HG02885 (cell line): ENCODE measurements at regions not wholly inside any gene's neighbourhood (a gene's known extent, or its start where the extent isn't known, plus 50 kb on each side); places are given as distances from the start of the nearest gene placed in this dataset.

ENCODE experiments used
- ATAC-seq: cut with Tn5 transposase; IDR thresholded peaks from one replicate; pipeline ENCODE4 v1.9.1; 2021; ENCODE audit warnings: mild to moderate bottlenecking; ENCODE audit not compliant: unreplicated experiment, poor library complexity

DNA sequence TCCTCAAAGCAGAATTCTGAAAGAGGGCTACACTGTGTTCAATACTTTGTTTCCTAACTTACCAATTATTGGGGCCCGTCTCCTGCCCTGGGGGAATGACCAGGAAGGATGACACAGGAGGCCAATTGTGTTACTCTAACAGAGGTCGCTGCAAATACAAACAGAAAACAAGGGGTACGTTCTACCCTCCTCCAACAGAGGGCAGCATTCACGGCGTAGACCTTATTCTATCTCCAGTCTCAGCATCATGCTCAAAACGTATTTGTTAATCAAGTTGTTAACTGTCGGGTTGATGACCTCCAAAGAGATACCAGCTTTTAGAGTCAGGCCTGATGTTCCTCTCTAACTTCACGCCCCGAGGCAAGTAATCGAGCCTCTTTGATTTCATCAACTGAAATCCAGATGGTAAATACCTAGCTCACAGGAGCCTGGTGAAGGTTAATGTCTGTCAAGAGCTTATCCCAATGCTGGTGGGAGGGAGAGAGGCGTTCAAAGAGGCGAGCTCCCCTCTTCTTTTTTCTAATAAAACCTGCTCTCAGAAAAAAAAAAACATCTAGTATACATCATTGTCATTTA is 181.0 kb upstream of the KCNIP4 start:
- peak; percentile 56 for ATAC-seq

DNA sequence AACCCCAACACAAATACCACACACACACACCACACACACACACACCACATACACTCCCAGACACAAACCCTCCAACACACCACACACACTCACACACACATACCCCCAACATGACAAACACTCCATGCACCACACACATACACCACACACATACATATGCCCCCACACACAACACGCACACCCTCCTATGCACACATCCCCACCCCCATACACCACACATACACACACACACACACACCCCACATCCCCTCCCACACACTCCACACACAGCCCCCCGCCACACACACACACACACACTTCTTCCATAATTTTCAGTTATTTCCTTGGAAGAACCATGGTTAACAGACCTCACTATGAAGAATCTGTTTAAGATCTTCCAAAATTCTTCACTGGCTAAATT is 173.5 kb upstream of the KCNIP4 start:
- no peak for ATAC-seq

DNA sequence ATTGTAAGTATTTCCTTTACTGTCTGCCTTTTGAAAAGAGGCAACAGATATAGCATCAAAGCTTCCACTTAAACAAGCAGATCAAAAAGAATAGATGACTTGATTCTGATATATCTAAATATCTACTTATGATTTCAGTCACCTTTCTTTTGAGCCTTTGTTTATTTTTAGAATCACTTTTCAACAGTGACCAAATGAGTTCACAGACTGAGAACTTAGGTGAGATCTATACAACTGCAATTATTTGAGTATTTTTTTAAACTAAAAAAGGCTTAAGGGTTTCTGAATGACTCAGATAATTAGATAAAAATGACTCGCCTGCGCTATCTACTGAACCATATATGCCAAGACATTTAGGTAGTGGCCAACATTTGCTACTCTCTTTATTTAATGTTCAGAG is 166.7 kb upstream of the KCNIP4 start:
- no peak for ATAC-seq

DNA sequence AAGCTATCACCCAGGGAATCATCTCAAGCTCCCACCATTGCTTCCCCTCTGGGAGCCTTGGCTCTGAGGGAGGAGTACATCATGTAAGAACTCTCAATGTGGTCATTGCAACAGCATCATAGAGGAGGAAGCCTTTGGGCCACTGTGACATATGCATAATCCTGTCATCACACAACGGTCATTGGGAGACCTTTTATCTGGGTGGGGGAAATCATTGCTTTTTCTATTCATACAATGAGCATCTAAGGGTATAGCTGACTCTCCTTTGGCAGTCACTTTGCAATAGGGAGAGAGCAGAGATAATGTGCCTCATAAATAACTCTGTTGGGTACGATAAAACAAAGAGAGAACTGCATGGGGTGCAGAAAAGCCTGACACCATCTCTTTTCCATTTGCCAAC is 155.2 kb upstream of the KCNIP4 start:
- no peak for ATAC-seq

DNA sequence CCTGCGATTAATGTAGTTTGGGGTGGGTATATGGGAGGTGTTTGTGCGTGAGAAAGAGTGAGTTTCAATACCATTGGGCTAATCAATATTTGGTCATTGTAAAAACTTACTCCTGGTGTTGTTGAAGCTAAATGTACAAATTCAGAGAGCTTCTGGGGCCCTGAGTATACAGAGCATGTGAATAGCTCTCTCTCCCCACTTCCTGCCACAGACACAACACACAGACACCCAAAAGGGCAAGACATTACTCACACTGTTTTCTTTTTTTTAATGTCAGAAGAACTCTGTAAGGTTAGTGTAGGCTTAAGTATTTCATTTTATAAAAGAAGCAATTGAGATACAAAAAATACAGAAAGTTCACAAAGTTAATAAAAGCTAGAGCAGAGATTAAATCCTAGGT is 151.3 kb upstream of the KCNIP4 start:
- no peak for ATAC-seq

DNA sequence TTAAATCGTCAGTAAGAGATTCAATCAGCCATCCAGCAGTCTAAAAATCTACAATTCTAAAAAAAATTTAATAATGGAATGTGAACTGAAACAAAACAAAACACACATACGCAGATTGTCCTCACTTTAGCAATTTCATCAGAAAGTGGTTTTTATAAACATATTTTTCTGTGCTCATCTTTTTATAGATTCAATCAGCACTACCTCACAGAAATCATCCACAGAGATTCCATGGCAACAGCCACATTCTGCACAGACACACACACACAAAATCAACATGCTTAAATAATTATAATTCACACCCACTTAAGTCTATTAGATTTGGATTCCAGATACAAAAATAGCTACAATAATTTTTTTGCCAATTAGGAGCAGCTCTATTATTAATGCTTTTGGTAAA is 149.0 kb upstream of the KCNIP4 start:
- ATAC-seq, result no peak

DNA sequence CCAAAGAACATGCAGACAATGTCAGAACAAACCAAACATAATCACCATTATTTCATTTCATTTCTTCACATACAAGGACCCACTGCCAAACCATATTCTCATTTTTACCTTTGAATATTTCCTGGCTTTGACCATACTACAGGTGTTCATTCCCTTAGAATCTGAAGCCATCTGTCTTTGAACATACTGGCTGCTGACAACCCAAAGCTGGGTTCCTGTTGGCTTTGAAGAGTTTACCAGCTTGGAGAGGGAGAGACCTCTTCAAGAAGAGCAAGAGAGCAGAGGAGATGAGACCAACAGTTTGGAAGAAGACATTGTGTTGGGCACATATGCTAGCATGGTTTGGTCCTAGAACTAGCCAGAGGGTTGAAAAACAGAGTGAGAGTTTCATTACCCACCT is 145.6 kb upstream of the KCNIP4 start:
- ATAC-seq, result no peak

DNA sequence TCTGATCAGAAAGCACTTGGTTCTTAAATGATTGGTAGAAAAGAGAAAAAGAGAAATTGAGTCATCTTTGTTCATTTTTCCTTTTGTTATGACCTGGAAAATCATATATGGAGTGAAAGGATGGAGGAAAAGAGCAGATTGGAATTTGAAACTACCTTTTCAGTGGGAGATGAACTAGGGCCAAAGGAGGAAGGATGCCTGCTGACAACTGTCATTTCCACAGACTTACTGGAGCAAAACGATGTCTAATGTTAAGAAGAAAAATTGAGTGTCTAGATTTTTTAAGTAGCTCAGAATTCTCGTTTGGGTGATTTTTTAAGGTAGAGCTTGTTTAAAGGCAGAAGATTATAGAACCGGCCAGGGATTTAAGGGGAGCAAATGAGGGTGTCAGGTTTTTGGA is 144.6 kb upstream of the KCNIP4 start:
- no peak for ATAC-seq

DNA sequence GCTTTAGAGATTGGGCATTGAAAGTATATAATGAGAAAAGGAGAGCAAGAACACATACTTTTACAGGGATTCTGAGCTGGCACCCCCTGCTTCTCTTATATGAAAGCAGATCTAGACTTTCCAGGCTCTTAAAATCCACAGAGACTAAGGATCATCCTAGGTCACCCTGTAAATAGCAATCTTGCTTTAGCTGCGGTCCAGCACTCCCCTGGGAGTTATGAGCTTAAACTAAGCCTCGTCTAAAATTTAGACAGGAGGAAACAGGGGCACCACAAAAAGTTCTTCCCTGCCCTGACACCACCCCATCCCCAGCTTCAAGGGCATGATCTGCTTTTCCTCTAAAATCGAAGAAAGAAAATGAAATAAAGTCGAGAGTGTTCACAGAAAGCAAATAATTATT is 143.3 kb upstream of the KCNIP4 start:
- ATAC-seq, result no peak

DNA sequence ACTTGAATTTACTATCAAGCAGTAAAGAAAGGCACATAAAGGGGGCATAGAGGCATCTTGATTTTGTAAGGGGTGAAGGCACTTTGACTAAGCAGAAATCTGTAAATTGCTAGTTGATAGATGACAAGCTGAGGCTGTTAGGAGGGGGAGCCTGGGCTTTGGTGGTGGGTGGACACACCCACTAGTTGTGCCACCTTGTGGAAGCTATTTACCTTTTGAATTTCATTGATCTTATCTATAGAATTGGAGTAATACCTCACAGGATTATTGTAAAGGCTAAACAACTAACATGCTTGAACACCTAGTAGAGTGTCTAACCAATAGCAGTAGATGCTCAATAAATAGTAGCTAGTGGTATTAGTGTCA is 142.8 kb upstream of the KCNIP4 start:
- ATAC-seq, result no peak

DNA sequence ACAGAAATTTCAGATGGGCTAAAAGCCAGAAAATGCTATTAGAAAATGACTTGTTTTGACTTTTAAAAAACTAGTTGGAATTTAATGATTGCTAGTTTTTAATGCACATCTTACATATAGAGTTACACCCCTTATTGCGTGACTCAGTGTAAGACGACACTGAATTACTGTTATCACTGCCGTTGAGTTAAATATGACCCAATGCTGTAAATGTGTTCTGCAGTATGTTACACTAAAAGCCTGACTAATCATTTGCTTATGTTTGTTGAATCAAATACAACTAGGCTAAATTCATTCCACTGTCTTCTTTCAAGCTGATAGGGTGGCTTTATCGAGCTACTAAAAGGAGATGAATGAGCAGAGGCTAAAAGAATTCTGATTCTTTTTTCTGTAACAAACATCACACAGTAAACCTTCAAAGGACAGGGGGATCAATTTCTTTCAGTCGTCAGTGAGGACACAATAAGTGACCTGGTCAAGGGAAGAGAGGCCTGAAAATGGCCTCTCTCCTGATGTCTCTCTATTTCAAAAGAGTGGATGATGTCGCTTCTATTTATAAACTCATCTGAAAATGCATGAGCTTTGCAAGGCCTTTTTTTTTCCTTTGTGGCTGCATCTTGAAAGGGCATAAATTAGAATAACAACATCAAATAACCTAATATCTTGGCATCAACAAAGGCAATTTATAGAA is 142.2 kb upstream of the KCNIP4 start:
- no peak for ATAC-seq

DNA sequence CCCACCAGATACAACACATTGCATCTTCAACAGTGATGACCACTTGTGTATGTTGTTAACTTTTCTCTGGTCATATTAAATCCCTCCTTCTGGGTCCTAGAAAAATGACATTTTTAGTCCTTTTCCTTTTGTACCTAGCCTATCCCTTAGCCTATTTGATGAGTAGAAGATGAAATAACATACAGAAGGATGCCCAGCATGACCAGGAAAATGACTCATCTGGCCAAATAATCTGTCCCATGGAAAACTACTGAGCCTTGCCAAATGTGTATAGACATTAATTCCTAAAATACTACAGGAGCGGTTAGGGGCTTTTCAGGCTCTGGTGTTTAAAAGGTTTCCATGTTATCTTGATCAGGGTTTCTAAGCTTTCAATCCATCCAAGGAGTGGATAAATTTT is 129.0 kb upstream of the KCNIP4 start:
- ATAC-seq, result no peak

DNA sequence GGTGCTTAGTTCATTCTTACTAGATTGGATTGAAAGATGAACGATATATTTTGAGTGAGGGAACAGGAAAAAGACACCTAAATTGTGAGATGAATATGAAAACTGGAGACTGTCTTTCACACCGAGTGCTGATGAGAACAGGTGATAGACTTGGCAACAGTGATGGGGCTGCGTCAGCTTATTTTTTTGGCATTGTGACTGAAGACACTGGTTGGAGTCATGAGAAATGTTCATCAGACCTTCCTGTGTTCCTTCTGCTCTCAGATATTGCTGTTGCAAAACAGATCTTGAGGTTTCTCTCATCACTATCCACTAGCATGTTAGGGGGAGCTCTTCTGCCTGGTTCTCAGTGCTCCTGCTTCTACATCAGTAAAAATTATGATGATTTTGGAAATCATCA is 124.2 kb upstream of the KCNIP4 start:
- no peak for ATAC-seq

DNA sequence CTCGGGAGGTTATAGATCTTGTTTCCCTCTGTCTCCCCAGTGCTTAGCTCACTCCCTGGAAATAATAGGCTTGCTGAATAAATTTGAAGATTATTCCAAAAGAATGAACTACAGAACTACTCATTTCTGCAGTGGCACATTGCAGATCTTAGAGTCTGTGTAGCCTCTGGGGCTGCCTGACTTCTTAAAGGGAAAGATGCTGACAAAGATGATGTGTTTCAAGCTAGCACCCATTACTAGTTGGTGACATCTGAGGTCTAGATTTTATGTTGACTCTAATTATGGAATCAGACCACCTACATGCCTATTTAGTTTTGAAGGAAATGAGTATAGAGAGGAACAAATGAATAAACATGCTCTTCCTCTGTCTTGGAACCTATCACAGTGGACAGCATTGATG is 123.7 kb upstream of the KCNIP4 start:
- ATAC-seq, result no peak

DNA sequence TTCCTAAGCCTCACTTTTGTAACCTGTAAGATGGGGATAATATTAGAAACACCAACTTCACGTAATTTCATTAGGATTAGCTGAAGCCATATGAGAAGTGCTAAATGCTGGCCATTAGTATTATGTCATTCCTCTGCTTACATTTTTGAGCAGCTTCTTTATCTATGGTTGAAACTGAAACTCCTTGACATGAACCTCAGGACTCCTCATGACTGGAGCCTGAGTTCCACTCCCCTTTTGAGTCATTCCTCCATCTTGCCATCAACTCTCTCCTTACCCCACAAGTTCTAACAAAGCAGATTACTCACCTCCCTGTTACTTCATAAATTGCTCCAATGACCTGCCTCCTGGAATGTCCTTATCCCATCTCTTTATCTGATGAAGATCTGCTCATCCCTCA is 123.2 kb upstream of the KCNIP4 start:
- peak; percentile 94 for ATAC-seq

DNA sequence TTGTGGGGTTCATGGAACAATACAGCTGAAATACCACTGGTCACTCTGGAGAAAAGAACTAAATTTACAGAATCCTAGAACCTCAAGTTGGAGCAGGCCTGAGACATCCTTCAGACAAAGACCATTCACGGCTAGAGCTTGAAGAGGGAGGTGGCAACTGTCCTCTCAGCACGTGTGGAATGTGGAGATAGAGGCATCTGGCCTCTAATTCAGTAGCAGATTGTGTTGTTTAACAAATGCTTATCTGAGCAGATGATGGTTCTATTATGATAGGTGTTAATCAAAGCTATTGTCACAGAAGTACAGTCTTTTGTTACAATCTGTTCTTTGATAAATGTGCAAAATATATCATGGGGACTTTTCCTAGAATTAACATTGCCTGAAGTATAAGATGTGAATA is 121.7 kb upstream of the KCNIP4 start:
- ATAC-seq, result no peak

DNA sequence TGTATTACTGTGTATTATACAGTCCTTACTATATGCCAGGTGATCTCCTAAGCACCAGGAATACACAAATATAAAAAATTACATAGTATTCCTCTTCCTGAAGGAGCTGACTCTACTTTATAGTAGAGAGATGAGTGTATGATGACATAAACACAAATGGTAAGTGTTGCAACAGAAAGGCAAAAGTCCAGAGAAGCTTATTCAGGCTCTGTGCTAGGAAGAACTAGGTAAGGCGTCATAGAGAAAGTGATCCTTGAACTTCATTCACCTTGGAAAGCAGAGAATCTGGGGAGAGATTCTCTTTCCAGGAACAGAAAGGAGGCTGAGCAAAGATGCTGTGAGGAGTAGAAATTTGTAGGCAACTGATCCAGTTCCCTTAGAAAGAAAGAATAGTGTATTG is 115.0 kb upstream of the KCNIP4 start:
- no peak for ATAC-seq

DNA sequence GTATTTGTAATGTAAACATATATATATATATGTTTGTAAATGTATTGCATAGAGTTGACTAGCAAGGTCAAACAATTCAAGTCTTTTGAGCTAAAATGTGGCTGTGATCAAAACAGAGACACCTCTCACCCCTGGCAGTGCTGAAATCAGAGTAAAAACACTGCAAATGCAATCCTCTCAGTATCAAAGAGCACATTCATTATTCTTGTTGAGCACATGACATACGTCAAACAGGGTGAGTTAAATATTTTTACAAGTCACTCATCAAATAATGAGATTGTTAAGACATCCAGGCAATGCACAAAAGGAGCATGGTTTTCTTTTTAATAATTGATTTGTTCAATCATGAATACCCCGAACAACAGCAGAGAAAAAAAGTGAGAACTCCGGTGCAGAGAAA is 114.1 kb upstream of the KCNIP4 start:
- no peak for ATAC-seq

DNA sequence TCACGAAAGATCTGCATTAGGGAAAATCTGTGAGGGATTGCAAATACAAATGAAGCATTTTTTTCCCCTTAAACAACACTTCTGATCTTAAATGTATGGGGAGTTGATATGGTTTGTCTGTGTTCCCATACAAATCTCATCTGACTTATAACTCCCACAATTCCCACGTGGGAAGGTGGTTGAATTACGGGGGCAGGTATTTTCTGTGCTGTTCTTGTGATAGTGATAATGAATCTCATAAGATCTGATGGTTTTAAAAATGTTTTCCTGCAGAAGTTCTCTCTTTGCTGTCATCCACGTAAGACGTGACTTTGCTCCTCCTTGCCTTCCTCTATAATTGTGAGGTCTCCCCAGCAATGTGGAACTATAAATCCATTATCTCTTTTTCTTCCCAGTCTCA is 107.4 kb upstream of the KCNIP4 start:
- ATAC-seq, result no peak

DNA sequence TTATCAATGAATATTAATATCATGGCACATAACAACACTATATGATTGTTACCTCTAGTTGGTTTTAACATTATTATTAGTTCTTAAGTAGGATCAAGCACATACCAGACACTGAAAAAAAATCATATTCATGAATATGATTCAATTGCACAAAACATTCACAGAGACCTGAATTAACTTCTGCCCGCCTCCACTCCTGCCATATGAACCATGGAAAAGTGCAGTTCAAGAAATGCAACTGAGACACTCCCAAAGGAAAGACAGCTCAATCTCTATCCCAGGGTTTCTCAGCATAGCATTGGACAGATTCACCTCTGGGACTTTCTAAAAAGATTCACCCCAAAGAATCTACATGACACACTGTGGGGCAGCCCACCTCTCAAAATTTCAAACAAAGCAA is 103.5 kb upstream of the KCNIP4 start:
- ATAC-seq, result no peak

DNA sequence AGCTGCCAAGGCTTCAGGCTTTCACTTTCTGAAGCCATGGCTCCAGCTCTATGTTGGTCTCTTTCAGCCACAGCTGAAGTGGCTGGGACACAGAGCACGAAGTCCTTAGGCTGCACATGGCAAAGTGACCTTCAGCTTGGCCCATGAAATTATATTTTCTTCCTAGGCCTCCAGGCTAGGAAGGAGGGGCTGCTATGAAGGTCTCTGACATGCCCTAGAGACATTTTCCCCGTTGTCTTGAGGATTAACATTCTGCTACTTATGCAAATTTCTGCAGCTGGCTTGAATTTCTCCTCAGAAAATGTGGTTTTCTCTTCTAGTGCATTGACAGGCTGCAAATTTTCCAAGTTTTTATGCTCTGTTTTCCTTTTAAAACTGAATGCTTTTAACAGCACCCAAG is 99.8 kb upstream of the KCNIP4 start:
- ATAC-seq, result no peak

DNA sequence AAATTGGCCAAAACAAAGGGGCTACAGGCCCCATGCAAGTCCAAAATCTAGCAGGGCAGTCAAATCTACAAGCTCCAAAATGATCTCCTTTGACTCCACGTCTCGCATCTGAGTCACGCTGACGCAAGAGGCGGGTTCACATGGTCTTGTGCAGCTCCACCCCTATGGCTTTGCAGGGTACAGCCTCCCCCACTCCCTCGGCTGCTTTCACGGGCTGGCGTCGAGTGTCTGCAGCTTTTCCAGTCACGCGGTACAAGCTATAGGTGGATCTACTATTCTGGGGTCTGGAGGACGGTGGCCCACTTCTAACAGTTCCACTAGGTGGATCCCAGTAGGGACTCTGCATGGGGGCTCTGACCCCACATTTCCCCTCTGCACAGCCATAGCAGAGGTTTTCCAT is 99.2 kb upstream of the KCNIP4 start:
- ATAC-seq, result no peak
